A204.1 (cell line): ENCODE measurements at regions not wholly inside any gene's neighbourhood (a gene's known extent, or its start where the extent isn't known, plus 50 kb on each side); places are given as distances from the start of the nearest gene placed in this dataset.
A peak's percentile ranks its signal among the peaks of the same experiment; 100 is the strongest.

Experiments used
- FAIRE-seq: peaks from 2 replicates; lab custom pipeline; 2012; peaks lifted over from hg19 to GRCh38; lab: Jason Lieb, UNC

DNA sequence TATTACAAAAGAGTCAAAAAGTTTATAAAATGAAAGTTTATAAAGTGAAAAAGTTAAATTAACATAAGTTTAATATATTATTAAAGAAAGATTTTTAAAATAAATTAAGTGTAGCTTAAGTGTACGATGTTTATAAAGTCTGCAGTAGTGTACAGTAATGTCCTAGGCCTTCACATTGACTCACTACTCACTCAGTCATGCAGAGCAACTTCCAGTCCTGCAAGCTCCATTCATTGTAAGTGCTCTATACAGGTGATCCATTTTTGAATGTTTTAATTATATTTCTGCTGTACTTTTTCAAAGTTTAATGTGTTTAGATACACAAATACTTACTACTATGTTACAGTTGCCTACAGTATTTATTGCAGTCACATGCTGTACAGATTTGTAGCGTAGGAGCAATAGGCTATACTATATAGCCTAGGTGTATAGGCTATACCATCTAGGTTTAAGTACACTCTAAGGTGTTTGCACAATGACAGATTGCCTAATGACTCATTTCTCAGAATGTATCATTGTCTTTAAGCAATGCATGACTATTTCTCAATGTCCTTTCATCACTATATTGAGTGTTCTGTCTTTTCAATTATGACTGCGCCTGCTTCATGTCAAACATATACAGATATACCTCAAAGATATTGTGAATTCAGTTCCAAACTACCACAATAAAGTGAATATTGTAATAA, 1110.3 kb upstream of the MAP3K7 start:
- FAIRE-seq = no peak

DNA sequence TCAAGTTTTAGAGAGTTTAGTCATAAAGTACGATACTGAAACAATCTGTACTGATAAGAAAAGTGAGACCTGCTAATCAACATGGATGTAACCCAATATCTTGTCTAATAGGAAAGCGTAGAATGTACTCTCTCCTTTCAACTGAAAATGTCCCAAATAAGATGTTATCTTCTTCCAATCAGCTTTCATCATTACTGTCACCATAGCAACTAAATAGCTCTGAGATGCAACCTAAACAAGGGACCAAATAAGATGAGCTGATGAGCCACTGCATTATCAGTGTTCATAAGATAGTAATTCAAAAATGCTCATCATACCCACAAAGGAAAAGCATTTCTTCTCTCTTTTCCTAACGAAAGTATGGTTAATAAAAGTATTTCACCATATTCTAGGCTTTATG, 1108.3 kb upstream of the MAP3K7 start:
- FAIRE-seq = no peak

DNA sequence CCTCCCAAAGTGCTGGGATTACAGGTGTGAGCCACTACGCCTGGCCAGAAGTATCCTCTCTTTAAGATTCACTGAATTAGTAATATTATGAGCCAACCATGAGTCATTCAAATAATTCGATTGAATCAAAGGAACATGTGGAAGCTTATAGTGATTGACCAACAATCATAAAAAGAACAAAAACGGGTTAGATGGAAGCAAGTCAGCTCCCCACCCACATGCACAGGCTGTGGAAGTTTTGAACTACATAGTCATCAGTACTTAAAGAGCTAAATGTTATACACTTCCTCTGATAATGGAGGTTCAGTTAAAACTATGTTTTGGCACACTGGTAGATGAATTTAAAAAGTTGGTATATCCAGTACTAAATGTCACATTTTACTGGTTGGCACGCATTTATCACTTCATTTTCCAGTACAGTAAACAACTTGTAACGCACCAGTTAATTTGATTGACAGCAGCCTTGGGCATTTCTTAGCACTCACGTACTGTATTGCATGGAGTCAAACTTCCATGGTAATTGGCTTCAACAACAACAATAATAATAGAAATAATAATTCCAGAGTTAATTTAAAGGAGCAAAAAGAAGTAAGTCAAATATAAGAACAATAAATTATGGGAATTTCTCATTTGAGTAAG, 1107.3 kb upstream of the MAP3K7 start:
- FAIRE-seq = no peak

DNA sequence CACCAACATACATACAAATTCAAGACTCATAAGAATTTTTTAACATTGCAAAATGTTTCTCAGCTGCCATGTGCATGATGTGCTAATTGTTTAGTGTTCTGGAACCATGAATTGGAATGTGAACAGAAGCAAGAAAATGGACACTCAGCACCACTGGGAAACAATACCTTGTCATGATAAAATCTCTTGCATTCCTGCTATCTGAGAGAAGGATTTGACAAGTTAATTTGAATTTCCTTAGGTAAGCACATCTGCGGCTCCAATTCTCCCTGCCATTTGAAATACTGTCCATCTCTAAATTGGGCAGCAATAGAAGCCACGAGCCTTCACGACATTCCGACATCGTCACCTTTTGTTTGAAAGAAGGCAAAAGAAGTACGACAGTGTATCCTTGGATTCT, 1104.6 kb upstream of the MAP3K7 start:
- no peak for FAIRE-seq

DNA sequence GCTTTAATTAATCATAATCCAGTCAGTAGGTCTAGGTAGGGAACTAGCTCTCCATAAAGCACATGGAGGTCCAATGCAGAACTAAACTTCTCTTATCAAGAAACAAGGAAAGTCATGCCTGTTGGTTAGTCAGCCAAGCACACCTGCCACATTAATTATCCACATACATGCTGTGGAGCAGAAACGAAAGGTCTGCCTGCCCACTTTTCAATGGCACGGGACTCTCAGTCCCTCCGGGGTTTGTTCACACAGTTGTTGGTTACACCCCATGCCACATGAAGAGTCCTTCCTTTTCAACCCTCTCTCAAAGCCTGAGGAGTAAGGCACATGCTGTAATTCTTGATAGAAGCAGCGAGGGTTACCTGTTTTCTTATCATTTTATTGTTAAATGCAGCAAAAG, 1096.4 kb upstream of the MAP3K7 start:
- FAIRE-seq = no peak

DNA sequence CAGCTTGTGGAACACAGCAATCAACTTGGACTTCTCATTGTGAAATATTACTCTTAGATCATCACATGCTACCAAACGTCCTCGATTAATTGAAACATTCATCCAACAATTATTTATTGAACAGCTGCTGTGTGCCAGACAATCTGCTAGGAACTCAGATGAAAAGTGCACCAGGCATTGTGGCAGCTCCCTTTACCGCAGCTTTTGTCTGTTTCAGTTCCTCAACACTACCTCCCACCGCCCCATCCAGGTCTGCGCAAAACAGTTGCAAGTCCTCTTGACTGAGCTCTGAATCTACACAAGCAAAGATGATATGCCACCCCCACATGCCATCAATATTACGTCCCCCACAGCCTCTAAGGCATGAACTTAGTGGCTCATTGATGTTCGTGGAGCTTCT, 1094.4 kb upstream of the MAP3K7 start:
- no peak for FAIRE-seq

DNA sequence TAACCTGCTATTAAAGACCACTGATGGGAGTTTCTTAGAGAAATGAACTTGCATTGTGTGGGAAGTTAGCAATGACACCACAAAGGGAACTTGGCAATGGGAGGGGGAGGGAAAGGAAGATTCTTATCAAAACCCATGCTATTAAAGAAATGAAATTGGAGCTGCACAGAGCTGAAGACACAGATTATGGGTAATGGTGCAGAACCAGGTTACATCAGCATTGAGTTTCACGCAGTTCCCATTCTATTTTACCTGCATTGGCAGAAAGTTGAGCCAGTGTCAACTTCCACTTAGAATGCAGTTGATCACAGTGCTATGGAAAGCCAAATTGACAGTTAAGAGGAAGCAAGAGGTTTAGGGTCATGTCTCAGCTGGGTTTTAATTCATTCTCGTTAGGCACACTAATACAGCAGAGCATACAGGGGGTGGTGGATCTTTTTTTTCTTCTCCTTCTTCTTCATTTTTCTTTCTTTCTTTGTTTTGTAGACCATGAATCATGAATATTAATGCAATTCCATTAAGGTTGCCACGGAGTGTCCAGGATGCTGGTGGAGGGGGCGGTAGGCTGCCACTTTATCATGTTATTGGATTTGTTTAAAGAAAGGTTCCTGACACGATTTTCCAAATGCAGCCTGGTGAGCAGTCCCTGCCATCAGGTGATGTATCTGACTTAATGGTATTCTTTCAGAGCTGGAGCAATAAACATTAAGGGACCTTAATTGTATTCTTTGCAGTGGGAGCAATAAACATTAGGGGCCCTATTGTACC, 1092.0 kb upstream of the MAP3K7 start:
- FAIRE-seq = no peak

DNA sequence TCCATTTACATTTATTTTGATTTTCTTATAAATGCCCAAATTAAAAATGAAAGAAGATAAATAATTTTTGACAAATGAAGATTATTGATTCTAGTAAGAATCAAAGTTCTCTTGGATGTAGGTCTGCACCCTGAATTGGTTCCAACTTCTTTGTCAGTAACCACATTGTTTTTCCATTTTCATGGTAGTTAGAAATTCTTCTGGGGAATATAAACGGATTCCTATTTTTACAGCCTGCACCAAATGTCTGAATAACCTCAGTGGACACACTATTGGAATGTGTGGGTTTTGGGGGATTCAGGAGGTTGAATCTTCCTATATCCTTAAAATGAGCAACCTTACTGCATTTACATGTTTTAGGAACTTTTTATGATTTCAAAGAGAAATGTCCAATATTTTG, 1085.3 kb upstream of the MAP3K7 start:
- peak; percentile 59 for FAIRE-seq

DNA sequence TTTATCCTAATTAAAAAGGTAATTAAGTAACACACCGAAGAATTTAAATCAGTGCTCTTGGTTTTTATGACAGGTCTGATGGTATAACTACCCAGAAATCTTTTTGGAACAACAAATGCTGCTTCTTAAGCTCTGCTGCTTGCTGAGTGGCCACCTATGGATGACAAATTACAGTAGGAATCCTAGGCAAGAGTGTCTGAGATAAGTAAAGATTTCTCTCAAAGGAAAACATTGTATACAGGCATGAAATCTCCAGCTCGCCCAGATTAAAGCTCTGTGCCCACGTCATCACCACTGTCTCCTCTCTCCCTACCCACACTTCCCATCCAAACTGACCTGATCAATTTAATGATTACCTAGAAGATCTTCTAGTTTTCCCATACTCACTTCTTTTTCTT, 1083.0 kb upstream of the MAP3K7 start:
- FAIRE-seq = no peak

DNA sequence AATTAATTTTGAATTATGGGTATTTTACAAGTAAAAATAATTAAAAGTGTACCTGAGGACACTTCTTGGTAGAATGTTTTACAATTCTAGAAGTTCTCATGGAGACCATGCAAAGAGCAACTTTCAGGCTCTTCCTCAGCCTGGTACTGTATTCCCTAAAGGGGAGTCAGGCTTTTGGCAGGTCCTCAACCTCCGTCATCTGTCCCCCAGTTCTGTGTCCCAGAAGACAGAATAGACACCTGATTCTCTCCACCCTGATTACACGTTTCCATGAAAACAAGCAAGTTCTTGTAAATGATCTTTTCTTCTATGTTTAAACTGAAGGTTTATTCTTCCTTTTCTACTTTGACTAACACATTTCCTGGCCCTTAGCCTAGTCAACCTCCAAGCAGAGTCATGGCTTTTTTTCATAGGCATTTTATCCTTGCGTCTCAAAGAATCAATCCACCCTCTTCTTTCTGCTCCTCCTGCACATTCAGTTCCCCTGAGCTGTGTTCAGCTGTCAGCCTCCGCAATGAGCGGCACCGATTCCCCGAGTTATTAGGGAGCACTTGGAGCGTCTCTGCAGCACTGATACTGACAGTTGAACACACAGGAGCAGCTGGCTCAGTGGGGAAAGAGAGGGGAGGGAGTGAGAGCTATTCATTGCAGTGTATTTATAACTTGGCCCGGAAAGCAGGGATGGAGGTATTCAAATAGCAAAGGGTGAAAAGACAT, 1082.4 kb upstream of the MAP3K7 start:
- FAIRE-seq = no peak

DNA sequence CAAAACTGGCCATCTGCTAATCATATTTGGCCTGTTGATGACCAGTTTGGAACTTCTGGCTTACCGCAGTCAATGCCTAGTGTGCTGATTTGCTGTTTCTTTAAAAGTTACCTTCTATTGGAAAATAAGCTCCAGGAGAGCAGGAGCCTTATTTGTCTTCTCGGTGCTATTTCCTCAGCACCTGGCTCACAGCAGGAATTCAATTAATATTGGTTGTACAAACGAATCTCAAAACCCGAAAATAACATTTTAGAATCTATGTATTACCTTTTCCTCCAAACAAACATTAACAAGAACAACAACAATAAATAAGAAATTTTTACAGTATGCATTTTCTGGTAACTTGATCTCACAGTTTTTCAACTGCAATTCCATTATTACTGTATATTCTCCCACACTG, 1080.7 kb upstream of the MAP3K7 start:
- FAIRE-seq = no peak

DNA sequence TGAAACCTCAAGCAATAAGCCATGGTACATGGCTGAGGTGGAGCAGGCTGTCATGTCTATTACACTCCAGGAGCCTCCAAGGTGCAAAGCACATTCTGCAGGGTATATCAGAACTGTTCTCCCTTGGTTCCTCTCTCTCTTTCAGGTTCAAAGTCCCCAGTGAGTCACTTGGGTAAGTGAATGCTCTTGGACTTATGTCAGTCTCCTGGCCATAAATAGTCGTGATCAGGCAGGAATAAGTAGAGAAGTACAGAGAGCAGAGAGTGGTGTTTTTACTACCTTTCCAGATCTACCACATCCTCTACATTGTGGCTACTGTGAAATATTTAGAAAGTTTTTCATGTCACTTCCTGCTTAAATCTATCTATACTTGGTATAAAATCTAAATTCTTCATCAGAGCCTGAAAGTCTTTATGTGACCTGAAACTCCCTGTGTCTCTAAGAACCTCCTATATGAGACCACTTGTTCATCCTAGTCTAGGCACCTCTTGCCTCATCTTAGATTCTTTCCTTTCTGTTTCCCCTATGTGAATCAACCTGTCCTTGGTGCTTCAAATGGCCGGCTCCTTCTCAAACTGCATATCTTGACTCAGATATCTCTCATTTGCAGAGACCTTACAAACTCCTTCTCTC, 1077.6 kb upstream of the MAP3K7 start:
- FAIRE-seq = no peak

DNA sequence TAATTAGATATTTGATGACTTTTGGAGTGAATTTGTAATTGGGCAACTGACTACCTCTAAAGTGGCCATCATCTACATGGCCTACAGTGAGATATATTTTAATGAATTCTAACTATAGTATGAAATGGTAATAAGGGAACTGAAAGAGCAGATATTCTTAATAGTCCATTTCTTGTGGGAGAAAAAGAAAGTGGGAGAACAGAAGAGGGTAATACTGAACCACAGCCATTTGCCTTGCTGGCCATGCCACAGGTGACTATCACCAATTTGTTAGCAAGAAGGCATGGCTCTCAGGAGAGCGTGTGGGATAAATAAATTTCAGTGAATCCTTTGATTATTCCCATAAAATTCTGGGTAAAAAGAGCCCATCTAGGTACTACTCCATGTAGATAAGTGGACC, 1074.0 kb upstream of the MAP3K7 start:
- FAIRE-seq = no peak

DNA sequence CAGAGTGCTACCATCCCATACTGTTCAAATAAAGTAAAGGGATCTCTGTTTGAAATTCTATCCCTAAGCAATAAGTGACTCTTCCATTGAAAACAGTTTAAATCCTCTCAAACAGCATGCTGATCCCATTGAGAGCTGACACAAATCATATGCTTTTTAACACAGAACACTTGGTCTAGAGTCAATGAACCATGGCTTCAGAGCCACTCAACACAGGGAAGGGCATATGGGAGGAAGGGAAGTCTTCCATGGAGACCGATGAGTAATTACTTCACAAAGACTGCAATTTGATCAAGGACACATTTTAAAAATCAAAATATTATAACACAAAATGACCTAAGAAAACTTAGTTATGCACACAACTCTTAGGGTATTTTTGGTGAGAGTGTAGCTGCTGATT, 1073.0 kb upstream of the MAP3K7 start:
- no peak for FAIRE-seq

DNA sequence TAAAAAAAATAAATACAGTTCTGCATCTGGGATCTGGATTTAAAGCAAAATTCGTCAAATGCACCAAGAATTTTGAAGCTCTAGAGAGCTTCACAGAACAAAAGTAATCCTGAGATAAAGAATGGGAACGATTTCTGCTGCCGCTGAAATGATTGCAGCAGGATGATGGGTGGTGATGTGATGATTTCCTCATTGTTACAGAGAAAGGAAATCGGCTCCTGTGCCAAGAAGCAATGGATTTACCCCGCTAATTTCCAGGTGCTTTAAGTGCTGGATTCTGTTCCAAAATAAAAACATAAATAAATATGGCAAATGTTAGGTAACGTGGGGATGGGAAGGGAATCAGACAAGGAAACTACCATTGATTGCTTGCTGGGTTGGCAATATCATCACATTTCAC, 1067.9 kb upstream of the MAP3K7 start:
- FAIRE-seq = no peak

DNA sequence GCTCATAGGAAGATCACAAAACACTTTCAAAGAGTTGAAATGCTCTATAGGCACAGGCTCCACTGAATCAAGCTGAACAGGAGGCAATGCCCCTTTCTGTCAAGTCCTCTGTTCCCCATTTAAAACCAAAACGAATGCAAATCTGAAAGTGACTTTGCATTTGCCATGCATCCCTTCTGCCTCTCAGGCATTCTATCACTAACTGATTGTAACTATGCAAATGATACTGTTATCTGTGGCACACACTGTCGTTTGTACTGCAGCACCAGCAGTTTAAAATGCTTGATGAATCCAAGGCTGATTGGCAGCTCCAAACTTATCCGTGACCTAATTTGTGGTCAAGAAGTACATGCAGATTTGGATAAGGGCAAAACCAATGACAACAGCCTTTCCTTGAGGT, 1067.5 kb upstream of the MAP3K7 start:
- no peak for FAIRE-seq

DNA sequence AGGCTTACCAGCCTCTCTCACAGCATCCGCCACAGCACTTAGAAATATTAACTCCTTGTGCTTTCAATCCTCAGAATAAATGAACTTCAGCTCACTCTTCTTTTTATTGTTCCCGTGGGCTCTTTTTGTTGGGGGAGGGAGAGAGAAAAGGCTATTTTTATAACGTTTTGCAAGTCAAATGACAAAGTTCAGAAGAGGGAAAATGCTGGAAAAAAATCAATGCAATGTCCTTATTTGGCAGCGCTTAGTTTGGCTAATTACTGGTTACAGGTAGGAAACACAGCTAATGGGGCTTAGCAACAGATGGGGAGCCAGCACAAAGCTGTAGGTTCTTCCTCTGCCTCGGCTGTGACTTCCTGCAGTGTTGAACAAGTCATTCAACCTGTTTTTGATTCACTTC, 1067.0 kb upstream of the MAP3K7 start:
- no peak for FAIRE-seq

DNA sequence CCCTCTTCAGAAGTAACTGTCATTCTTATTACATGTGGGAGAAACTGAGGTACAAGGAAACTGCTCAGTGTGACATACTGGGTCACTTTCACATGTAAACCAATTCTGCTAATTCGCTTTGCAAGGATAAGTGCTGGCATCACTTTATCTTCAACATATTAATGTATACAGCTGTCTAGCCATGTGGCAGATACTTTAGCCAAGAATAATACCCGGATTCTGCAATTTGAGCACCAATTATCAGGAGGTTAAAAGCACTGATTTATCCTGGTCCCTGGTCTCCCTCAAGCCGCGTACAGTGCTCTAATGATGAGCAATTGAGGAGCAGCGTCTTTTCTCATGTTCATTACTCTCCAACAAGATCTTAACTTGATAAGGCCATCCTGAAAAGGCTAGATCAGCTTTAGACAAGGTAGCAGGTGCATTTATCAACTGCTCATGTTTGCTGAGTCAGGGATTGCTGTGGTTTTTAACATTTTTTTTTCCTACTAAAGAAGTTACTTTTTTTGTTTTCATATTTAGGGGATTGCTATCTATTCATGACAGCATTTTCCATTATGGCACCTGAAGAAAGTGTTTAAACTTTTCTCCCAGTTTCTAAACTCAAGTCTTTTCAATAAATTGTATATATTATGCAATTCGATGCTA, 1066.3 kb upstream of the MAP3K7 start:
- FAIRE-seq = no peak

DNA sequence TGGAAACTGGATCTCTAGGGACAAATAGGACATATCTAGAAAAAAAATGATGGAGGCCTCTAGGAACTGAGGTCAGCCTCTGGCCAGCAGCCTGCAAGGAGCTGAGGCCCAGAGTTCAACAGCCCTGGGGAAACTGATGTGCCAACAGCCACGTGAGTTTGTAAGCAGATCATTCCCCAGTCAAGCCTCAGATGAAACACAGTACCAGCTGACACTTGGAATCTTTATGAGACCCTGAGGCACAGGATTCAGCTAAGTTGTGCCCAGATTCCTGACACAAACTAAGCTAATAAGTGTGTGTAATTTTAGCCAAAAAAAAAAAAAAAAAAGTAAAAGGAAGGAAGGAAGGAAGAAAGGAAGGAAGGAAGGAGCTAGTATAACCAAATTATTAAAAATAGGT, 1059.8 kb upstream of the MAP3K7 start:
- no peak for FAIRE-seq

DNA sequence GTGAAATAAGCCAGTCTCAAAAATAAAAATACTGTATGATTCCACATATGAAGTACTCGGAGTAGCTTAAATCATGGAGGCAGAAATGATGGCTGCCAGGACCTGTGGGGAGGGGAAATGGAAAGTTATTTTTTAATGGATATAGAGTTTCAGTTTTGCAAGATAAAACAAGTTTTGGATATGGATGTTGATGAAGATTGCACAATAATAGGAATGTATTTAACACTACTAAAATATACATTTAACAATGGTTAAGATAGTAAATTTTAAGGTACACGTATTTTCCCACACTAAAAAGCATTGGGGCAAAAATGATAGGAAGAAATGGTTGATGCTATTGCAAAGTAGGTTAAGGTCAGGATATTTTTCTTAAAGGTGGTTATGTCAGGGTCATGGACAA, 1058.9 kb upstream of the MAP3K7 start:
- no peak for FAIRE-seq

DNA sequence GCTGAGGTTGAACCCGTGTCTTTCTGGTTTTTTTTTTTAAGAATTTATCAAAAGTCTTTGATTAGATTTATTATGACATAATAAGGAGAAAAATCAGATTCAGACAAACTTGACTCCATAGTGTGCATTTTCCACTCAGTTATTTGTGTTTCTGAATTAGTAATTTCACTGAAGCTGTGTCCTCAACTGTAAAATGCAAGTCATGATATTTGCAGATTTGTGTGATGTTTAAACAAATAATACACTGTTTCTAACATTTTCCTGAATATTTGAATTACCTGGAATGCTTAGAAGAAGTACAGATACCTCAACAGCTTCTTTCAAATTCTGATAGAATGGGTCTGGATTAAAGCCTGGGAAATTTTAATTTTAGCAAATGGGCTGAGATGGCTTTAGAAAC, 1050.3 kb upstream of the MAP3K7 start:
- no peak for FAIRE-seq

DNA sequence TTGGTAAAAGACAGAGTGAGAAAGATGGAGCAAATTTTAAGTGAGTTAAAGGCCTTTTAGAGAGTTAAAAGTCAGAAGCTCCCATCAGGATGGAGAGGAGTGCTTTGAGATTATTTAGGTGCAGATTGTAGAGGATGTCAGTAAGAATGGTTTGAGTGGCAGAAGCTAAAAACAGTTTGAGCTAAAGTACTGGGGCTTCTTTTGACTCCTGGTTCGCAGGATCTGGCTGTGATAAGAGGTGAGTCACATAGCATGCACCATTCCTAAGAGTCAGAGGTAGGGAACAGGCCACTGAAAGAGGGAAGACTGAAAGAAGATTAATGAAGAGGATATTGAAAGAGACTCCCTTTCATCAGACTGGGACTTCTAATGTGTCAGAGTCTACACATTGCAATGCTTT, 1047.9 kb upstream of the MAP3K7 start:
- FAIRE-seq = no peak
